HepG2 (cell line): ENCODE measurements at regions not wholly inside any gene's neighbourhood (a gene's known extent, or its start where the extent isn't known, plus 50 kb on each side); places are given as distances from the start of the nearest gene placed in this dataset.
"Not testable (repeated sequence)": the region's sequence is repeated elsewhere in the genome, so short reads cannot be mapped to it uniquely, and the experiment has no call there.

Experiments
- ATAC-seq: fragments of 200-7000 bp; cut with Tn5 transposase; 3 replicates; pipeline ENCODE4 v1.9.1; 2020; ENCODE audit warnings: mild to moderate bottlenecking, moderate library complexity
- BruUV-seq: library from RNA; stranded (reverse); fragments of 400-500 nt; replicated peaks from 2 replicates; lab custom pipeline; 2021; lab: Mats Ljungman, UMichigan
- CTCF ChIA-PET: fragments of 300-600 bp; formaldehyde crosslinking; extraction: SDS; loops from one replicate; lab custom pipeline; 2021; ENCODE audit warnings: low total read pairs, inconsistent platforms, low intra/inter-chr PET ratio; lab: Yijun Ruan, JAX
- POLR2A ChIA-PET: fragments of 350-600 bp; sonication (Branson Sonifier 250); formaldehyde crosslinking; loops from one replicate; lab custom pipeline; 2020; ENCODE audit warnings: antibody characterized with exemption, inconsistent platforms; lab: Yijun Ruan, JAX
- DNase-seq: peaks from one replicate; pipeline ENCODE4 v3.0.0-alpha.2; 2015; ENCODE audit warnings: low spot score
- FAIRE-seq: peaks from 3 replicates; lab custom pipeline; 2011; peaks lifted over from hg19 to GRCh38; lab: Jason Lieb, UNC
- H2AFZ ChIP-seq: one replicate; pipeline ENCODE4 v1.6.1; 2011; ENCODE audit warnings: low read length, inconsistent platforms
- H3K27ac ChIP-seq: fragments of 300-600 bp; 3 replicates; pipeline ENCODE4 v1.8.0; 2011; ENCODE audit warnings: mixed run types, mild to moderate bottlenecking, mixed read lengths, low read length, inconsistent platforms; ENCODE audit not compliant: insufficient read depth; ENCODE audit errors: extremely low read length
- H3K27me3 ChIP-seq, 2 experiments: fragments of 200-600 bp in 1 of 2; 2 replicates in 1 of 2; 3 replicates in 1 of 2; pipeline versions ENCODE4 v1.6.0 to v1.8.0; 2011; ENCODE audit warnings: low read length in 2 of 2, mild to moderate bottlenecking in 2 of 2, moderate library complexity in 2 of 2, inconsistent platforms in 1 of 2; ENCODE audit not compliant: insufficient read depth in 2 of 2, control insufficient read depth in 1 of 2
- H3K36me3 ChIP-seq, 2 experiments: fragments of 200-600 bp in 1 of 2; replicated peaks in 1 of 2; 2 replicates in 1 of 2; 3 replicates in 1 of 2; pipeline versions ENCODE4 v1.5.1 to v1.8.0; 2011; ENCODE audit warnings: low read length in 2 of 2, inconsistent platforms in 1 of 2; ENCODE audit not compliant: insufficient read depth in 2 of 2, control insufficient read depth in 1 of 2
- H3K4me1 ChIP-seq: 2 replicates; pipeline ENCODE4 v1.5.1; 2012; ENCODE audit warnings: low read length, inconsistent platforms; ENCODE audit not compliant: insufficient read depth
- H3K4me2 ChIP-seq: 2 replicates; pipeline ENCODE4 v1.6.0; 2011; ENCODE audit warnings: low read depth, low read length, inconsistent platforms
- H3K4me3 ChIP-seq, 3 experiments: fragments of 200-600 bp in 1 of 3; sonication (generic), shearing (Covaris generic) in 1 of 3; replicated peaks in 1 of 3; 2 replicates each; pipeline ENCODE4 v1.5.1; 2011 to 2016; ENCODE audit warnings: low read length in 3 of 3, inconsistent platforms in 2 of 3, low read depth in 2 of 3, mild to moderate bottlenecking in 2 of 3, control low read depth in 1 of 3, mixed read lengths in 1 of 3; ENCODE audit not compliant: insufficient read depth in 1 of 3
- H3K79me2 ChIP-seq: one replicate; pipeline ENCODE4 v1.6.1; 2011; ENCODE audit warnings: low read length, inconsistent platforms; ENCODE audit not compliant: insufficient read depth
- H3K9ac ChIP-seq: 2 replicates; pipeline ENCODE4 v1.6.0; 2011; ENCODE audit warnings: mild to moderate bottlenecking, low read depth, low read length, inconsistent platforms; ENCODE audit not compliant: insufficient read depth
- H3K9me3 ChIP-seq: 2 replicates; pipeline ENCODE4 v1.5.1; 2012; ENCODE audit warnings: mild to moderate bottlenecking, low read length
- H4K20me1 ChIP-seq: 2 replicates; pipeline ENCODE4 v1.6.0; 2011; ENCODE audit warnings: inconsistent platforms, mild to moderate bottlenecking, low read length, moderate library complexity; ENCODE audit not compliant: insufficient read depth
- ATF2 ChIP-seq: sonication (generic); formaldehyde crosslinking; IDR thresholded peaks from 2 replicates; pipeline ENCODE4 v1.4.0; 2020; ENCODE audit warnings: missing genetic modification reagents
- HDAC2 ChIP-seq: sonication (generic); formaldehyde crosslinking; IDR thresholded peaks from 2 replicates; pipeline ENCODE4 v1.4.0; 2020; ENCODE audit warnings: missing genetic modification reagents
- MYPOP ChIP-seq: sonication (generic); formaldehyde crosslinking; IDR thresholded peaks from 2 replicates; pipeline ENCODE4 v1.8.1; 2023; ENCODE audit warnings: mild to moderate bottlenecking, moderate library complexity, missing genetic modification reagents
- NFKBIZ ChIP-seq: IDR thresholded peaks from 2 replicates; pipeline ENCODE4 v1.6.1; 2018; ENCODE audit warnings: missing genetic modification reagents, missing compliant biosample characterization
- SIN3A ChIP-seq: IDR thresholded peaks from 2 replicates; pipeline ENCODE4 v1.6.1; 2011; ENCODE audit warnings: low read depth, mild to moderate bottlenecking, control low read depth, low read length, borderline replicate concordance
- SUZ12 ChIP-seq: fragments of 150-350 bp; IDR thresholded peaks from 2 replicates; pipeline ENCODE4 v1.6.1; 2014; ENCODE audit warnings: low read depth, low read length
- ZBTB10 ChIP-seq: sonication (generic); formaldehyde crosslinking; IDR thresholded peaks from 2 replicates; pipeline ENCODE4 v1.4.0; 2020; ENCODE audit warnings: missing genetic modification reagents, borderline replicate concordance
- ZNF276 ChIP-seq: sonication (generic); formaldehyde crosslinking; IDR thresholded peaks from 2 replicates; pipeline ENCODE4 v1.4.0; 2020; ENCODE audit warnings: mild to moderate bottlenecking, low read depth, missing genetic modification reagents
- WGBS: methylation state at CpG from one replicate; pipeline ENCODE4 v1.1.6; 2017; ENCODE audit warnings: low lambda C conversion rate; 5-methylcytosine and 5-hydroxymethylcytosine counted together
- in situ Hi-C: cut with HindIII; loops from 2 replicates; pipeline ENCODE4 v1.10.0; 2017; ENCODE audit warnings: low pct_unique_long_range_greater_than_20kb; ENCODE audit not compliant: extremely low pct_ligation_motif_present
- intact Hi-C: fragments of 100-400 bp; cut with micrococcal nuclease; formaldehyde crosslinking; loops from one replicate; pipeline ENCODE4 v1.10.0; 2022; ENCODE audit not compliant: unreplicated experiment

GRCh38 chr3:40949347-40949746 is 250.0 kb upstream of the CTNNB1 start:
- H3K9me3 ChIP-seq, POLR2A ChIA-PET, H3K9ac ChIP-seq, H2AFZ ChIP-seq, intact Hi-C loops, ATAC-seq, H3K4me3 ChIP-seq, H3K4me2 ChIP-seq, H3K4me1 ChIP-seq, in situ Hi-C loops, H3K27me3 ChIP-seq, CTCF ChIA-PET, BruUV-seq, DNase-seq, H3K36me3 ChIP-seq, H3K79me2 ChIP-seq, H3K27ac ChIP-seq, FAIRE-seq, H4K20me1 ChIP-seq: not testable (repeated sequence)
- 83% methylated on average over 3 of the region's 3 CpGs for WGBS

- BruUV-seq = no TSS peak
- H4K20me1 ChIP-seq = no peaks in the 10 kb centered on the region
- H3K27ac ChIP-seq = no peak overlapping the region
- intact Hi-C loops = no loop called here
- ATAC-seq = no peak
- ChIA-PET POLR2A (no interaction called here), CTCF (no interaction called here)
- H3K4me1 ChIP-seq = no peaks in the 10 kb centered on the region
- H3K4me2 ChIP-seq = no peak overlapping the region
- peaks cover 7% of the 10 kb centered on the region for H3K9me3 ChIP-seq
- H3K9ac ChIP-seq = no peak overlapping the region
- FAIRE-seq = no peak
- H3K79me2 ChIP-seq = no peaks in the 10 kb centered on the region
- no peak overlapping the region for H2AFZ ChIP-seq
- no peak for DNase-seq
- no peaks in the 10 kb centered on the region for H3K36me3 ChIP-seq
- H3K27me3 ChIP-seq = no peaks in the 10 kb centered on the region
- no peak overlapping the region for H3K4me3 ChIP-seq
- in situ Hi-C loops = no loop called here
- no peak for TF ChIP-seq ATF2 (CRISPR knock-in tag)
- TF ChIP-seq SUZ12 = no peak
- no peak for TF ChIP-seq ZNF276
- TF ChIP-seq MYPOP (CRISPR knock-in tag) = no peak
- TF ChIP-seq ZBTB10 (CRISPR knock-in tag) = no peak
- TF ChIP-seq NFKBIZ (CRISPR knock-in tag) = no peak
- TF ChIP-seq HDAC2 = no peak
- no peak for TF ChIP-seq SIN3A
These were observed 247.7 kb upstream of the CTNNB1 start for GRCh38 chr3:40951636-40952035.
